ENCODE measurements at regions not wholly inside any gene's neighbourhood (a gene's known extent, or its start where the extent isn't known, plus 50 kb on each side); places are given as distances from the start of the nearest gene placed in this dataset.

DNA sequence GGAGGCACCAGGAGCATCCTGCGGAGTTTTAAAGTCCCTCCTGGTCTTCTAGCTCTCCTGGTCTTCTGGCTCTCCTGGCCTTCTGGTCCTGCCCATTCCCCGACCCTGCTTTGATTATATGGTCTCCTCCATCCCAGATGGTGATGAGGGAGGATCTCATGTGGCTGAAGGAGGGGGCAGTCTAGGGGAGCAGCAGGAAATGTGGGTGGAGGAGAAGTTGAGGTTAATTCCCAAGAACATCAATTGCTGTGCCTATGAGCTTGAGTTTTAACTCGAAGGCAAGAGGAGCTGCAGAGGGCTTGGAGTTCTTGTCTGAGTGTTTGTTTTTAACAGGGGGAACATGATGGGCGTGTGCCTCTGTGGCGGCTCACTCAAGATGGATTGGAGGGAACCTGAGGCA, 408.8 kb downstream of the MATN1 start:
- no peak for TF ChIP-seq CTCF (IDR thresholded peaks at IDR 0.05; ENCODE audit: insufficient read depth, low read depth, low read length, missing control alignments)
- DNase-seq (ENCODE audit: low read depth), result no peak
- no peak overlapping the region for H3K4me3 ChIP-seq (ENCODE audit: low read length)

DNA sequence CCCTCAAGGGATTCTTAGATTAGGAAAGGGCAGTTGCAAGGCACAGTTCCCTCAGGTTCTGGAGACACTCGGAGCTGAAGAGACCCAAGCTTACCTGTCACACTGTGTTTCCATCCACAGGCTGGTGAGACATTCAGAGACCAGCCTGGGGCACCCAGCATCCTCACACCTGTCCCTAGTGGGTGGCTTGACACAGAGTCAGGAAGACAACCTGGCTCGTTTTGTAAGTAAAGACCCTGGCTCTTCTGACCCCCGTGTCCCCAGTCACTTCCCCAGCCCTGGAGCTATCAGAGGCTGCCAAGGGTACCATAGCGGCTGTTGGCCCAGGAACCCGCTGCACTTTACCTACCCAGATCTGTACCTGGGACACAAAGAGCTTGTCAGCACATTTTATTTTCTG, 409.8 kb downstream of the MATN1 start:
- no peak for TF ChIP-seq CTCF (IDR thresholded peaks at IDR 0.05; ENCODE audit: insufficient read depth, low read depth, low read length, missing control alignments)
- no peak for DNase-seq (ENCODE audit: low read depth)

DNA sequence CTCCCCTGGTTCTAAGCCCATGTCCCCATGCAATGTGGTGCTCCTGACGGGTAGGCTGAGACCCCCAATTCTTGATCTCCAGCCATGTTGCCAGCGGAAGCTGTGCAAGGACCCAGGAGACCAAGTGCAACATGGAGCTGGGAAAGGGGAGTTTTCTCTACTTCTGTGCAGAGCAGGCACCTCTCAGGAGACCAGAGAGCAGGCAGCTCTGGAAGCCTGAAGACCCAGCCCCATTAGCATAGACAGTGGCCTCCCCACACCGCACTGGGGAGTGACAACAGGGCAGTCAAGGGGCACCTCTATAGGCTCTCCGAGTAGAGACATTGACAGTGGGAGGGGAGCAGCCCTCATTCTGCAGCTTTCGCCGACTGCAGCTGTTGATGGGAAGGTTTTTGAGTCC, 410.2 kb downstream of the MATN1 start:
- H3K4me3 ChIP-seq (ENCODE audit: low read length), result no peak overlapping the region
- no peak for TF ChIP-seq CTCF (IDR thresholded peaks at IDR 0.05; ENCODE audit: insufficient read depth, low read depth, low read length, missing control alignments)
- no peak for DNase-seq (ENCODE audit: low read depth)

More for the DNA sequence above, 409.8 kb downstream of the MATN1 start:
- no peak overlapping the region for H3K4me3 ChIP-seq (ENCODE audit: low read length)

DNA sequence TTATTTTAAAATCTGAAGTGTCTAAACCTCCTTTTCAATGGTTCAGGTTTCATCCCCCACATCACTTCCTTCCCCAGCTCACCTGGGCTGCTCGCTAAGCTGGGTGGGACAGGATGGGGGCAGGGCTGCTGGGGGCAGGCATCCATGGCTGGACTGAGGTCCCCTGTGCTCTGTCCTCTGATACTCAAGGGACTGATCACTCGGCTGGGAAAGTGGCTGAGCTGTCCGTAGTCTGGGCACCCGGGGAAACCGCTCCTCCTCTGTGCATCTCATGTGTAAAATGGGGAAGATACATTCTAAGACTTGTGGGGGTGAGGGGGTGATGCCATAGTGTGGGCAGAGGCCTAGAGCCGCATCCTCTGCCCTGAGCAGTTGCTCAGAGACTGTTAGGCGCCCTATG, 411.2 kb downstream of the MATN1 start:
- no peak for DNase-seq (ENCODE audit: low read depth)
- TF ChIP-seq CTCF (IDR thresholded peaks at IDR 0.05; ENCODE audit: insufficient read depth, low read depth, low read length, missing control alignments), result no peak

GRCh38 chr1:30311749-30312148, 411.6 kb downstream of the MATN1 start:
- TF ChIP-seq CTCF (IDR thresholded peaks at IDR 0.05; ENCODE audit: insufficient read depth, low read depth, low read length, missing control alignments), result no peak
- DNase-seq (ENCODE audit: low read depth), result no peak

More for the DNA sequence above, 411.2 kb downstream of the MATN1 start:
- H3K4me3 ChIP-seq (ENCODE audit: low read length), result no peak overlapping the region

GRCh38 chr1:30310966-30311742, 412.2 kb downstream of the MATN1 start:
- no peak for TF ChIP-seq CTCF (IDR thresholded peaks at IDR 0.05; ENCODE audit: insufficient read depth, low read depth, low read length, missing control alignments)
- no peak overlapping the region for H3K4me3 ChIP-seq (ENCODE audit: low read length)
- DNase-seq (ENCODE audit: low read depth), result no peak

More at GRCh38 chr1:30311749-30312148, 411.6 kb downstream of the MATN1 start:
- H3K4me3 ChIP-seq (ENCODE audit: low read length), result no peak overlapping the region

DNA sequence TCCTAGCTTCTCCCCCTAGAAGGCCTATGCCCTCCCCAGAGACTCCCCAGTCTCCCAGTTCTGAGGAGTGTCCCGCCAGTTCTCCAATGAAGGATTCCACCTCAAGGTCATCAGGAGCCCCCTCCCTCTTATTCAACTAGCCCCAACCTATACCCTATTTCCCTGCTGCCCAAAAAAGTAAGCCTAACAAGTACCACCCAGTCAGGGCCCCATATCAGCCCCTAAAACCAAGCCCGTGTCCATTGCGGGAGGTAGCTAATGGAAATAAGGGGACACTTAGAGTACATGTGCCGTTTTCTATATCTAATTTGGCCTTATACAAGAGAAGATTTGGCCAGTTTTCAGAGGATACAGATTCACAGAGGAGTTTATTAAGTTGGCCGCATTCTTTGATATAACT, 416.2 kb downstream of the MATN1 start:
- no peak overlapping the region for H3K4me3 ChIP-seq (ENCODE audit: low read length)
- TF ChIP-seq CTCF (IDR thresholded peaks at IDR 0.05; ENCODE audit: insufficient read depth, low read depth, low read length, missing control alignments), result no peak
- DNase-seq (ENCODE audit: low read depth), result no peak

Data from epithelial cell of esophagus (primary cell).